ENCODE measurements at regions not wholly inside any gene's neighbourhood (a gene's known extent, or its start where the extent isn't known, plus 50 kb on each side); places are given as distances from the start of the nearest gene placed in this dataset.

- no peak overlapping the region for H3K4me3 ChIP-seq (ENCODE audit: low read depth, low read length)
- TF ChIP-seq CTCF (conservative IDR thresholded peaks at IDR 0.05; ENCODE audit: low read depth, low read length) = no peak
- no peak for DNase-seq (ENCODE audit: low read depth)
These were observed 424.9 kb upstream of the DPP6 start for GRCh38 chr7:153627323-153627722.

GRCh38 chr7:153628406-153628805 is 423.8 kb upstream of the DPP6 start:
- DNase-seq (ENCODE audit: low read depth) = no peak
- TF ChIP-seq CTCF (conservative IDR thresholded peaks at IDR 0.05; ENCODE audit: low read depth, low read length) = no peak
- no peak overlapping the region for H3K4me3 ChIP-seq (ENCODE audit: low read depth, low read length)

GRCh38 chr7:153628825-153629224 is 423.4 kb upstream of the DPP6 start:
- no peak for TF ChIP-seq CTCF (conservative IDR thresholded peaks at IDR 0.05; ENCODE audit: low read depth, low read length)
- DNase-seq (ENCODE audit: low read depth) = no peak
- no peak overlapping the region for H3K4me3 ChIP-seq (ENCODE audit: low read depth, low read length)

- no peak for DNase-seq (ENCODE audit: low read depth)
- no peak overlapping the region for H3K4me3 ChIP-seq (ENCODE audit: low read depth, low read length)
- no peak for TF ChIP-seq CTCF (conservative IDR thresholded peaks at IDR 0.05; ENCODE audit: low read depth, low read length)
These were observed 413.3 kb upstream of the DPP6 start for GRCh38 chr7:153638821-153639435.

- no peak overlapping the region for H3K4me3 ChIP-seq (ENCODE audit: low read depth, low read length)
- DNase-seq (ENCODE audit: low read depth) = no peak
- no peak for TF ChIP-seq CTCF (conservative IDR thresholded peaks at IDR 0.05; ENCODE audit: low read depth, low read length)
These were observed 411.6 kb upstream of the DPP6 start for GRCh38 chr7:153640586-153640985.

GRCh38 chr7:153641199-153641598 is 411.0 kb upstream of the DPP6 start:
- no peak overlapping the region for H3K4me3 ChIP-seq (ENCODE audit: low read depth, low read length)
- no peak for TF ChIP-seq CTCF (conservative IDR thresholded peaks at IDR 0.05; ENCODE audit: low read depth, low read length)
- no peak for DNase-seq (ENCODE audit: low read depth)

- TF ChIP-seq CTCF (conservative IDR thresholded peaks at IDR 0.05; ENCODE audit: low read depth, low read length) = no peak
- no peak for DNase-seq (ENCODE audit: low read depth)
- no peak overlapping the region for H3K4me3 ChIP-seq (ENCODE audit: low read depth, low read length)
These were observed 409.2 kb upstream of the DPP6 start for GRCh38 chr7:153642989-153643388.
